Parathyroid adenoma (tissue), 2 donors: ENCODE measurements at regions not wholly inside any gene's neighbourhood (a gene's known extent, or its start where the extent isn't known, plus 50 kb on each side); places are given as distances from the start of the nearest gene placed in this dataset.

Experiments
- H2AFZ ChIP-seq: fragments of 300-600 bp; sonication (generic); one replicate; pipeline ENCODE4 v1.7.0; 2017; ENCODE audit warnings: antibody characterized with exemption, mild to moderate bottlenecking
- H3K27ac ChIP-seq: fragments of 300-600 bp; sonication (generic); one replicate; pipeline ENCODE4 v1.7.0; 2017
- H3K27me3 ChIP-seq: fragments of 300-600 bp; sonication (generic); one replicate; pipeline ENCODE4 v1.7.0; 2017; ENCODE audit warnings: low read length; ENCODE audit not compliant: control insufficient read depth, insufficient read depth
- H3K36me3 ChIP-seq: fragments of 300-600 bp; sonication (generic); one replicate; pipeline ENCODE4 v1.7.0; 2017; ENCODE audit warnings: low read length; ENCODE audit not compliant: control insufficient read depth, insufficient read depth
- H3K4me1 ChIP-seq: fragments of 300-600 bp; sonication (generic); one replicate; pipeline ENCODE4 v1.7.0; 2017; ENCODE audit warnings: control low read depth
- H3K4me2 ChIP-seq: fragments of 300-600 bp; sonication (generic); one replicate; pipeline ENCODE4 v1.7.0; 2017; ENCODE audit warnings: low read length
- H3K4me3 ChIP-seq: fragments of 300-600 bp; sonication (generic); one replicate; pipeline ENCODE4 v1.7.0; 2017; ENCODE audit warnings: low read depth, low read length
- H3K79me2 ChIP-seq: fragments of 300-600 bp; sonication (generic); one replicate; pipeline ENCODE4 v1.7.0; 2017; ENCODE audit warnings: control low read depth
- H3K9ac ChIP-seq: fragments of 300-600 bp; sonication (generic); one replicate; pipeline ENCODE4 v1.7.0; 2017; ENCODE audit warnings: mild to moderate bottlenecking
- H3K9me3 ChIP-seq: fragments of 300-600 bp; sonication (generic); one replicate; pipeline ENCODE4 v1.7.0; 2017; ENCODE audit warnings: low read length; ENCODE audit not compliant: control insufficient read depth
- CTCF ChIP-seq: fragments of 300-600 bp; sonication (generic); IDR thresholded peaks from one replicate; pipeline ENCODE4 v1.7.0; 2017; ENCODE audit warnings: antibody characterized with exemption, mild to moderate bottlenecking
- donor health status: primary hyperparathyroidism.

GRCh38 chrX:2552621-2553201, 51.9 kb upstream of the DHRSX start:
- Histone ChIP-seq H3K4me1 (no peaks in the 10 kb centered on the region), H3K9me3 (no peaks in the 10 kb centered on the region), H3K36me3 (no peaks in the 10 kb centered on the region), H3K4me3 (no peak overlapping the region), H3K9ac (no peak overlapping the region), H3K27me3 (no peaks in the 10 kb centered on the region), H3K79me2 (no peaks in the 10 kb centered on the region), H2AFZ (no peak overlapping the region), H3K4me2 (no peak overlapping the region), H3K27ac (no peak overlapping the region)
- TF ChIP-seq CTCF = no peak

- no peaks in the 10 kb centered on the region for H3K36me3 ChIP-seq
- H3K4me1 ChIP-seq = no peaks in the 10 kb centered on the region
- no peak overlapping the region for H3K27ac ChIP-seq
- H3K27me3 ChIP-seq = no peaks in the 10 kb centered on the region
- no peaks in the 10 kb centered on the region for H3K79me2 ChIP-seq
- no peak for TF ChIP-seq CTCF
- H3K9ac ChIP-seq = no peak overlapping the region
- no peak overlapping the region for H3K4me2 ChIP-seq
- no peak overlapping the region for H3K4me3 ChIP-seq
- H3K9me3 ChIP-seq = no peaks in the 10 kb centered on the region
- H2AFZ ChIP-seq = no peak overlapping the region
Measured at GRCh38 chrX:2550328-2551020, 49.7 kb upstream of the DHRSX start.
